WTC11 (cell line): ENCODE measurements at regions not wholly inside any gene's neighbourhood (a gene's known extent, or its start where the extent isn't known, plus 50 kb on each side); places are given as distances from the start of the nearest gene placed in this dataset.

Experiments used
- ATAC-seq: fragments of 200-7000 bp; cut with Tn5 transposase; 2 replicates; pipeline ENCODE4 v1.10.0; 2021; ENCODE audit warnings: mild to moderate bottlenecking, moderate library complexity
- CTCF ChIA-PET: fragments of 300-600 bp; sonication (Branson Sonifier 250); formaldehyde crosslinking; loops from one replicate; lab custom pipeline; 2021; ENCODE audit warnings: antibody characterized with exemption; lab: Charles Lee
- POLR2A ChIA-PET: fragments of 350-600 bp; sonication (Branson Sonifier 250); formaldehyde crosslinking; loops from one replicate; lab custom pipeline; 2021; ENCODE audit warnings: antibody characterized with exemption; lab: Charles Lee
- DNase-seq: peaks from one replicate; pipeline ENCODE4 v3.0.0; 2021; ENCODE audit warnings: low spot score
- H3K27ac Mint-ChIP-seq: 2 replicates; pipeline ENCODE4 v1.8.0; 2021; ENCODE audit warnings: mixed read lengths
- H3K27me3 Mint-ChIP-seq: 2 replicates; pipeline ENCODE4 v1.8.0; 2021; ENCODE audit warnings: low read depth, mild to moderate bottlenecking, moderate library complexity, mixed read lengths
- H3K36me3 Mint-ChIP-seq: 2 replicates; pipeline ENCODE4 v1.8.0; 2021; ENCODE audit warnings: mixed read lengths
- H3K4me1 Mint-ChIP-seq: 2 replicates; pipeline ENCODE4 v1.8.0; 2022; ENCODE audit warnings: mixed read lengths
- H3K4me3 Mint-ChIP-seq: 2 replicates; pipeline ENCODE4 v1.8.0; 2021; ENCODE audit warnings: mild to moderate bottlenecking, moderate library complexity, mixed read lengths
- H3K9me3 Mint-ChIP-seq: 2 replicates; pipeline ENCODE4 v1.8.0; 2021; ENCODE audit warnings: mixed read lengths
- ATF1 ChIP-seq: sonication (generic); formaldehyde crosslinking; IDR thresholded peaks from 2 replicates; pipeline ENCODE4 v1.8.1; 2023; ENCODE audit warnings: mild to moderate bottlenecking, moderate library complexity, missing genetic modification reagents
- CDX4 ChIP-seq: fragments of 250-450 bp; sonication (Bioruptor Pico); IDR thresholded peaks from 2 replicates; pipeline ENCODE4 v1.9.0; 2021; ENCODE audit warnings: moderate library complexity, mild to moderate bottlenecking, inconsistent platforms, borderline replicate concordance
- CREM ChIP-seq: sonication (generic); formaldehyde crosslinking; IDR thresholded peaks from 2 replicates; pipeline ENCODE4 v1.8.1; 2022; ENCODE audit warnings: mild to moderate bottlenecking, missing genetic modification reagents, moderate library complexity
- CTCF ChIP-seq: fragments of 200-600 bp; IDR thresholded peaks from 2 replicates; pipeline ENCODE4 v1.8.0; 2022; ENCODE audit warnings: antibody characterized with exemption
- EMX1 ChIP-seq: fragments of 250-450 bp; sonication (Bioruptor Pico); IDR thresholded peaks from 2 replicates; pipeline ENCODE4 v1.8.0; 2021; ENCODE audit warnings: mild to moderate bottlenecking
- ESRRA ChIP-seq: sonication (generic); formaldehyde crosslinking; IDR thresholded peaks from 2 replicates; pipeline ENCODE4 v1.8.1; 2022; ENCODE audit warnings: mild to moderate bottlenecking, missing genetic modification reagents, borderline replicate concordance
- FOXK1 ChIP-seq: sonication (generic); formaldehyde crosslinking; IDR thresholded peaks from 2 replicates; pipeline ENCODE4 v1.8.0; 2022; ENCODE audit warnings: mild to moderate bottlenecking, moderate library complexity, missing genetic modification reagents
- HMGA2 ChIP-seq: fragments of 250-450 bp; sonication (Bioruptor Pico); IDR thresholded peaks from 2 replicates; pipeline ENCODE4 v1.4.0; 2021; ENCODE audit warnings: mild to moderate bottlenecking, moderate library complexity
- IRF1 ChIP-seq: sonication (generic); formaldehyde crosslinking; IDR thresholded peaks from 2 replicates; pipeline ENCODE4 v1.8.0; 2023; ENCODE audit warnings: missing genetic modification reagents
- NFYB ChIP-seq: sonication (generic); formaldehyde crosslinking; conservative IDR thresholded peaks from 2 replicates; pipeline ENCODE4 v1.8.0; 2022; ENCODE audit warnings: low read depth, missing genetic modification reagents
- NR1H2 ChIP-seq: sonication (generic); formaldehyde crosslinking; IDR thresholded peaks from 2 replicates; pipeline ENCODE4 v1.9.0; 2021; ENCODE audit warnings: mild to moderate bottlenecking, moderate library complexity, missing genetic modification reagents
- PRDM15 ChIP-seq: sonication (generic); formaldehyde crosslinking; IDR thresholded peaks from 2 replicates; pipeline ENCODE4 v1.8.0; 2022; ENCODE audit warnings: missing genetic modification reagents
- RORB ChIP-seq: fragments of 250-450 bp; sonication (Bioruptor Pico); IDR thresholded peaks from 2 replicates; pipeline ENCODE4 v1.9.0; 2021; ENCODE audit warnings: mild to moderate bottlenecking
- SP1 ChIP-seq: sonication (generic); formaldehyde crosslinking; conservative IDR thresholded peaks from 2 replicates; pipeline ENCODE4 v1.8.1; 2022; ENCODE audit warnings: missing genetic modification reagents
- STAT6 ChIP-seq: sonication (generic); formaldehyde crosslinking; conservative IDR thresholded peaks from 2 replicates; pipeline ENCODE4 v1.8.1; 2023; ENCODE audit warnings: mild to moderate bottlenecking, low read depth, missing genetic modification reagents, moderate library complexity
- TEAD4 ChIP-seq: sonication (generic); formaldehyde crosslinking; IDR thresholded peaks from 2 replicates; pipeline ENCODE4 v1.8.0; 2022; ENCODE audit warnings: mild to moderate bottlenecking, missing genetic modification reagents
- TP53 ChIP-seq: sonication (generic); formaldehyde crosslinking; IDR thresholded peaks from 2 replicates; pipeline ENCODE4 v1.8.1; 2023; ENCODE audit warnings: mild to moderate bottlenecking, missing genetic modification reagents
- ZBTB43 ChIP-seq: sonication (generic); formaldehyde crosslinking; IDR thresholded peaks from 2 replicates; pipeline ENCODE4 v1.8.1; 2023; ENCODE audit warnings: mild to moderate bottlenecking, missing genetic modification reagents
- ZNF263 ChIP-seq: sonication (generic); formaldehyde crosslinking; IDR thresholded peaks from 2 replicates; pipeline ENCODE4 v1.8.1; 2022; ENCODE audit warnings: low read depth, mild to moderate bottlenecking, moderate library complexity, missing genetic modification reagents

- ATAC-seq (no peak), DNase-seq (no peak)
- Mint-ChIP-seq H3K9me3 (no peaks in the 10 kb centered on the region), H3K4me3 (no peak overlapping the region), H3K27ac (no peak overlapping the region), H3K27me3 (no peaks in the 10 kb centered on the region), H3K4me1 (peaks cover 5% of the 10 kb centered on the region), H3K36me3 (no peaks in the 10 kb centered on the region)
- POLR2A ChIA-PET = no interaction called here
- CTCF ChIA-PET = interaction anchor here (1.7 kb wide), 1 partner anchor 9 kb away, joined by 6 read pairs; no protein-coding TSS in a partner anchor
- TF ChIP-seq CTCF (no peak), TP53 (CRISPR knock-in tag) (no peak), RORB (CRISPR knock-in tag) (no peak), EMX1 (no peak), ATF1 (CRISPR knock-in tag) (no peak), SP1 (CRISPR knock-in tag) (no peak), NFYB (CRISPR knock-in tag) (no peak), STAT6 (CRISPR knock-in tag) (no peak), ZNF263 (CRISPR knock-in tag) (no peak), CDX4 (no peak), NR1H2 (CRISPR knock-in tag) (no peak)
Measured at GRCh38 chr22:49424893-49425270, 402.8 kb downstream of the BRD1 start.

GRCh38 chr22:49423125-49423650 is 404.5 kb downstream of the BRD1 start:
- H3K9me3 Mint-ChIP-seq = no peaks in the 10 kb centered on the region
- H3K36me3 Mint-ChIP-seq = no peaks in the 10 kb centered on the region
- H3K27me3 Mint-ChIP-seq = no peaks in the 10 kb centered on the region
- DNase-seq (no peak), ATAC-seq (no peak)
- ChIA-PET CTCF (interaction anchor here (0.8 to 1.7 kb wide), 4 partner anchors 11 to 209 kb away, joined by 3 to 6 read pairs (median 4); no protein-coding TSS in a partner anchor), POLR2A (no interaction called here)
- H3K4me1 Mint-ChIP-seq = peaks cover 8% of the 10 kb centered on the region
- no peak overlapping the region for H3K27ac Mint-ChIP-seq
- no peak overlapping the region for H3K4me3 Mint-ChIP-seq
- TF ChIP-seq HMGA2 (CRISPR knock-in tag) (no peak), FOXK1 (CRISPR knock-in tag) (no peak), CREM (CRISPR knock-in tag) (no peak), PRDM15 (CRISPR knock-in tag) (no peak), TEAD4 (no peak), CTCF (no peak), SP1 (CRISPR knock-in tag) (no peak), ESRRA (no peak), IRF1 (CRISPR knock-in tag) (no peak), CDX4 (no peak), ZBTB43 (CRISPR knock-in tag) (no peak)
